ENCODE measurements at regions not wholly inside any gene's neighbourhood (a gene's known extent, or its start where the extent isn't known, plus 50 kb on each side); places are given as distances from the start of the nearest gene placed in this dataset.
A peak's percentile ranks its signal among the peaks of the same experiment; 100 is the strongest.

GRCh38 chr11:112504056-112504455 is 243.4 kb upstream of the PLET1 start:
- in situ Hi-C loops (cut with MboI; ENCODE audit: low sequenced_read_pairs) (no loop called here), intact Hi-C loops (cut with micrococcal nuclease) (no loop called here), dilution Hi-C loops (cut with HindIII; ENCODE audit: low sequenced_read_pairs, unreplicated experiment) (no loop called here)
- TF ChIP-seq CEBPB (IDR thresholded peaks at IDR 0.05; ENCODE audit: low read depth, low read length) (no peak), SMC3 (IDR thresholded peaks at IDR 0.05; ENCODE audit: low read depth, low read length) (no peak), RAD21 (IDR thresholded peaks at IDR 0.05; ENCODE audit: low read length) (no peak), RFX5 (IDR thresholded peaks at IDR 0.05; ENCODE audit: low read depth, low read length) (no peak), POLR2A (IDR thresholded peaks at IDR 0.05; ENCODE audit: low read depth, low read length) (no peak), BHLHE40 (IDR thresholded peaks at IDR 0.05; ENCODE audit: low read depth, low read length) (no peak), MAZ (IDR thresholded peaks at IDR 0.05; ENCODE audit: borderline replicate concordance, low read depth, low read length) (no peak), USF2 (IDR thresholded peaks at IDR 0.05; ENCODE audit: low read depth, low read length) (no peak), ELK1 (IDR thresholded peaks at IDR 0.05; ENCODE audit: borderline replicate concordance, low read depth, low read length) (no peak), MAFK (IDR thresholded peaks at IDR 0.05; ENCODE audit: low read depth, low read length) (no peak), RCOR1 (IDR thresholded peaks at IDR 0.05; ENCODE audit: insufficient replicate concordance, low read length) (no peak), FOS (IDR thresholded peaks at IDR 0.05; ENCODE audit: low read depth, low read length) (no peak), CTCF (conservative IDR thresholded peaks at IDR 0.05; ENCODE audit: low read depth, low read length) (no peak)
- H3K79me1 ChIP-seq (ENCODE audit: low read depth in 1 of 2, low read length in 2 of 2) = no peaks in the 10 kb centered on the region
- H3K4me2 ChIP-seq (ENCODE audit: low read depth, low read length) = peak overlapping the region; percentile 35; the same call in 1 of the 2 replicates
- no peak overlapping the region for H2AFZ ChIP-seq (replicated peaks; ENCODE audit: low read length, poor library complexity)
- H3K4ac ChIP-seq (ENCODE audit: low read depth, low read length) = peak overlapping the region; percentile 8; the same call in 1 of the 2 replicates
- H2BK15ac ChIP-seq (ENCODE audit: low read depth, low read length) = no peak overlapping the region
- BruUV-seq (replicated peaks) = no TSS peak
- no peak overlapping the region for H2AK5ac ChIP-seq (ENCODE audit: low read depth, low read length)
- H3K9me3 ChIP-seq (ENCODE audit: control insufficient read depth, insufficient read depth, low read length) = no peaks in the 10 kb centered on the region
- peak overlapping the region; percentile 84 for H2BK5ac ChIP-seq (ENCODE audit: low read depth, low read length, poor library complexity, severe bottlenecking)
- ChIA-PET POLR2A (ENCODE audit: unreplicated experiment) (no interaction called here), CTCF (no interaction called here)
- ATAC-seq (ENCODE audit: low read depth) (peak; percentile 54), DNase-seq (peak; percentile 28)
- no peak overlapping the region for H4K5ac ChIP-seq (ENCODE audit: low read depth, low read length)
- H4K91ac ChIP-seq (ENCODE audit: insufficient read depth, low read depth, low read length) = no peak overlapping the region
- H2BK120ac ChIP-seq (ENCODE audit: low read depth, low read length) = peak overlapping the region; percentile 42
- H2BK20ac ChIP-seq (ENCODE audit: low read depth, low read length) = 0 out of 2 replicates have a peak overlapping the region, but pooled peaks have one; percentile 42
- no CpG with 5 or more reads among the region's 1 CpG for WGBS, 2 experiments (ENCODE audit: extremely low coverage in 2 of 2, insufficient read length in 1 of 2)
- peak overlapping the region in 1 of 2 experiments; percentile 22; a peak in 1 of 4 replicates for H4K8ac ChIP-seq (ENCODE audit: low read depth in 2 of 2, low read length in 2 of 2)
- no peak overlapping the region for H3K14ac ChIP-seq (replicated peaks; ENCODE audit: low read depth, low read length)
- H3K36me3 ChIP-seq (ENCODE audit: control insufficient read depth, insufficient read depth, low read length) = no peaks in the 10 kb centered on the region
- no peak overlapping the region for H3K4me3 ChIP-seq (ENCODE audit: insufficient read depth, low read depth, low read length)
- H3K27ac ChIP-seq (ENCODE audit: insufficient read depth, low read length) = no peak overlapping the region
- peak overlapping the region; percentile 59; the same call in 1 of the 2 replicates for H3K18ac ChIP-seq (ENCODE audit: low read depth, low read length)
- H3K27me3 ChIP-seq (ENCODE audit: control insufficient read depth, insufficient read depth, low read length) = peaks cover 5% of the 10 kb centered on the region
- no peaks in the 10 kb centered on the region for H4K20me1 ChIP-seq (ENCODE audit: insufficient read depth, low read length)
- no peak overlapping the region for H3K9ac ChIP-seq (ENCODE audit: low read depth, low read length)
- no peak overlapping the region for H3K23ac ChIP-seq (ENCODE audit: low read depth, low read length)
- no peaks in the 10 kb centered on the region for H3K9me1 ChIP-seq (ENCODE audit: insufficient read depth, low read length)
- no peak overlapping the region for H2AK9ac ChIP-seq (replicated peaks; ENCODE audit: low read depth, low read length, poor library complexity)
- H3K56ac ChIP-seq (ENCODE audit: extremely low read depth, insufficient read depth, low read length) = no peak overlapping the region
- peaks cover 5% of the 10 kb centered on the region; the same call in 1 of the 2 replicates for H3K4me1 ChIP-seq (ENCODE audit: control insufficient read depth, insufficient read depth, low read length)
